Skeletal muscle tissue (tissue), 3 donors: ENCODE measurements at regions not wholly inside any gene's neighbourhood (a gene's known extent, or its start where the extent isn't known, plus 50 kb on each side); places are given as distances from the start of the nearest gene placed in this dataset.

ENCODE experiments used
- H3K27ac ChIP-seq: one replicate; pipeline ENCODE4 v1.7.0; 2013; ENCODE audit warnings: mild to moderate bottlenecking, low read depth, low read length, inconsistent platforms
- H3K27me3 ChIP-seq, 3 donors: one replicate each; pipeline ENCODE4 v1.7.0; 2013; ENCODE audit warnings: low read length in 3 of 3; ENCODE audit not compliant: control insufficient read depth in 3 of 3, insufficient read depth in 3 of 3
- H3K36me3 ChIP-seq, 3 donors: one replicate each; pipeline ENCODE4 v1.7.0; 2013; ENCODE audit warnings: low read length in 3 of 3; ENCODE audit not compliant: control insufficient read depth in 3 of 3, insufficient read depth in 3 of 3
- H3K4me1 ChIP-seq, 3 donors: one replicate each; pipeline ENCODE4 v1.7.0; 2013; ENCODE audit warnings: low read length in 3 of 3, mild to moderate bottlenecking in 3 of 3; ENCODE audit not compliant: control insufficient read depth in 3 of 3, insufficient read depth in 3 of 3
- H3K4me3 ChIP-seq, 3 donors: one replicate each; pipeline ENCODE4 v1.7.0; 2013; ENCODE audit warnings: low read length in 3 of 3
- H3K9ac ChIP-seq, 3 donors: one replicate each; pipeline ENCODE4 v1.7.0; 2013; ENCODE audit warnings: low read length in 3 of 3, mild to moderate bottlenecking in 3 of 3, moderate library complexity in 2 of 3, low read depth in 1 of 3
- H3K9me3 ChIP-seq, 3 donors: one replicate each; pipeline ENCODE4 v1.7.0; 2013; ENCODE audit warnings: low read length in 3 of 3; ENCODE audit not compliant: control insufficient read depth in 3 of 3
- donor health status: Osteomylitis.

- H3K9me3 ChIP-seq: peaks cover 0 to 2% (median 0%) of the 10 kb centered on the region in 3 donors
- H3K27me3 ChIP-seq: peaks cover 0 to 7% (median 0%) of the 10 kb centered on the region in 3 donors
- no peaks in the 10 kb centered on the region for H3K4me1 ChIP-seq
- H3K36me3 ChIP-seq: no peaks in the 10 kb centered on the region
- H3K9ac ChIP-seq: no peak overlapping the region
- no peak overlapping the region for H3K4me3 ChIP-seq
- H3K27ac ChIP-seq: no peak overlapping the region
Observed at GRCh38 chr5:158273035-158273434, 414.1 kb upstream of the CLINT1 start.

DNA sequence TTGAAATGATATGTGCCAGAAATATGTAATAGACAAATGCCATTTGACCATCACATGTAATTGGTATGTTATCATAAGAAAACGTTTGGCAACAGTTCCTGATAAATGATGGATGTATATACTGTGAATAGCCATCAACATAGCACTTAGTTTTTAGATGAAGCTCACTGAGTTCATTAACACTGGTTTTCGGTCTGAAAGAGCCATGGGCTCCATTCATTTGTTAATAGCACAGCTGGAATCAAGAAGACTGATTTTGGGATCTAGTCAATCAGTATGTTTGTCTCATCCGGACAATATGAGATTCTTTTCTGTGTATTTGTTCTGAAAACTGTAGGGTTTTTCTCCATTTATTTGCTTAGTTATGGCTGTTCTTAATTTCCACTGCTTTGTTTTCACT lies 413.5 kb upstream of the CLINT1 start:
- Histone ChIP-seq H3K27ac (no peak overlapping the region), H3K4me1 (no peaks in the 10 kb centered on the region), H3K9me3 (peaks cover 0 to 2% (median 0%) of the 10 kb centered on the region in 3 donors), H3K4me3 (no peak overlapping the region), H3K36me3 (no peaks in the 10 kb centered on the region), H3K27me3 (peaks cover 0 to 7% (median 0%) of the 10 kb centered on the region in 3 donors), H3K9ac (no peak overlapping the region)

- Histone ChIP-seq H3K4me3 (no peak overlapping the region), H3K9ac (no peak overlapping the region), H3K4me1 (no peaks in the 10 kb centered on the region), H3K36me3 (no peaks in the 10 kb centered on the region), H3K27me3 (peaks cover 0 to 7% (median 0%) of the 10 kb centered on the region in 3 donors), H3K27ac (no peak overlapping the region), H3K9me3 (peaks cover 0 to 2% (median 0%) of the 10 kb centered on the region in 3 donors)
Observed at GRCh38 chr5:158270996-158271554, 412.1 kb upstream of the CLINT1 start.

DNA sequence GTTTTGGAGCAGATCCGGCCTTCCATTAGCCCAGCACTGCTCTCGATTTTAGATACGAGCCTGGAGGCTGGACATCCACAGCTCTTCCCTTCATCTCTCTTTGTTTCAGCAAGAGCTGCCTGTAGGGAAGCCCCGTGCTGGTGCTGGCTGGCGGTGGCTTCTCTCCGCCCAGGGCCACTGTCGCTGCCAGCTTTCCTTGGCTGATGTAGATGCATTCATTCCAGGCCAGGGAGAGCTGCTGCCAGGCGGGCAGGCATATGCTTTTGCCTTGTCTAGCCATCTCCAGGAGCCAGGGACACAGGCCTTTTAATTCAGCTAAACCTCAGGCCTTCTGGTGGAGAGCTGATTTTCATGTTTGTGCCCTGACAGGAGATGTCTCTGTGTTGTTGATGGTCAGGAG lies 409.3 kb upstream of the CLINT1 start:
- H3K4me3 ChIP-seq: no peak overlapping the region
- peaks cover 0 to 2% (median 0%) of the 10 kb centered on the region in 3 donors for H3K9me3 ChIP-seq
- no peak overlapping the region for H3K27ac ChIP-seq
- H3K4me1 ChIP-seq: no peaks in the 10 kb centered on the region
- no peak overlapping the region for H3K9ac ChIP-seq
- H3K27me3 ChIP-seq: no peaks in the 10 kb centered on the region
- no peaks in the 10 kb centered on the region for H3K36me3 ChIP-seq

- Histone ChIP-seq H3K9me3 (peaks cover 0 to 2% (median 0%) of the 10 kb centered on the region in 3 donors), H3K36me3 (no peaks in the 10 kb centered on the region), H3K4me1 (no peaks in the 10 kb centered on the region), H3K9ac (no peak overlapping the region), H3K27ac (no peak overlapping the region), H3K27me3 (no peaks in the 10 kb centered on the region), H3K4me3 (no peak overlapping the region)
Observed at GRCh38 chr5:158267228-158267627, 408.3 kb upstream of the CLINT1 start.

GRCh38 chr5:158265931-158266700 lies 407.2 kb upstream of the CLINT1 start:
- no peaks in the 10 kb centered on the region for H3K4me1 ChIP-seq
- no peaks in the 10 kb centered on the region for H3K27me3 ChIP-seq
- H3K9me3 ChIP-seq: peaks cover 0 to 2% (median 0%) of the 10 kb centered on the region in 3 donors
- H3K27ac ChIP-seq: no peak overlapping the region
- no peaks in the 10 kb centered on the region for H3K36me3 ChIP-seq
- H3K4me3 ChIP-seq: no peak overlapping the region
- H3K9ac ChIP-seq: no peak overlapping the region

DNA sequence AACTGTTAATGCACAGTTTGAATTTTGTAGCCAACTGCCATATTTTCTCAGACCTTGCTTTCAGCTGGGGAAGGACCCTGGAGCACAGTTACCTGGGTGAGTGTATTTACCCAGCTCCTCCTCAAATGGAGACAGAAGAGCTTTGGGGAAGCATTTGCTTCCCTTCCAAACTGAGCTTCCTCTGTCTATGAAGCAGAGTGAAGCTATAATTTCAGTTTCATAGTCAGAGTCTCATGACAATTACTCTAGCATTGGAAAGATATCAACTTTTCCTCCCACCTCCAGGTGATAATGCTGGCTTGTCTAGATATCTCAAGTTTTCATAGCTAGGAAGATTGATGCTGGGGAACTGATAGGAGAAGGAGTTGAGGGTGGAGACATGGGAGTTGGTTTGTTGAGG lies 406.4 kb upstream of the CLINT1 start:
- H3K4me1 ChIP-seq: no peaks in the 10 kb centered on the region
- peaks cover 0 to 2% (median 0%) of the 10 kb centered on the region in 3 donors for H3K9me3 ChIP-seq
- H3K4me3 ChIP-seq: no peak overlapping the region
- no peak overlapping the region for H3K27ac ChIP-seq
- H3K27me3 ChIP-seq: no peaks in the 10 kb centered on the region
- no peak overlapping the region for H3K9ac ChIP-seq
- no peaks in the 10 kb centered on the region for H3K36me3 ChIP-seq

- peaks cover 0 to 2% (median 0%) of the 10 kb centered on the region in 3 donors for H3K9me3 ChIP-seq
- H3K9ac ChIP-seq: no peak overlapping the region
- H3K27me3 ChIP-seq: no peaks in the 10 kb centered on the region
- no peak overlapping the region for H3K27ac ChIP-seq
- H3K36me3 ChIP-seq: no peaks in the 10 kb centered on the region
- H3K4me3 ChIP-seq: no peak overlapping the region
- no peaks in the 10 kb centered on the region for H3K4me1 ChIP-seq
Observed at GRCh38 chr5:158264264-158264663, 405.3 kb upstream of the CLINT1 start.

- Histone ChIP-seq H3K27me3 (no peaks in the 10 kb centered on the region), H3K4me1 (no peaks in the 10 kb centered on the region), H3K36me3 (no peaks in the 10 kb centered on the region), H3K4me3 (no peak overlapping the region), H3K9me3 (no peaks in the 10 kb centered on the region), H3K9ac (no peak overlapping the region), H3K27ac (no peak overlapping the region)
Observed at GRCh38 chr5:158261674-158262367, 402.9 kb upstream of the CLINT1 start.

DNA sequence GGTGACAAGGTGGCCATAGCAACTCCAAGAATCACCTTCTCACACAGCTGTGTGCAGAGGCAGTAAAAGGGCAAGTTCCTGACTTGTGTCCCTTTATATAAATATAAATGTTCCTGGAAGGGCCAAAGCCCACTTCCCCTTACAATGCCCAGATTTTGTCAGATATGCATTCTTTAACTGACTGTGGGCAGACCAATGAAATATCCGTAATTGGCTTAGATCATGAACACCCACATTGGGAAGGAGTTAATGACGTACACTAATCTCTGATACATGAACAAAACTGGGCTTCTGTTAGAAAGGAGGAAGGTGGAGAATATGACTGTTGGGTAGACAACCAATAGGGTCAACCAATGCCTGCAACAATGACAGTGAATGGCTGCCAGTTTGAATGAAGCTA lies 397.2 kb upstream of the CLINT1 start:
- Histone ChIP-seq H3K27me3 (no peaks in the 10 kb centered on the region), H3K4me3 (no peak overlapping the region), H3K4me1 (no peaks in the 10 kb centered on the region), H3K9ac (no peak overlapping the region), H3K36me3 (no peaks in the 10 kb centered on the region), H3K27ac (no peak overlapping the region), H3K9me3 (no peaks in the 10 kb centered on the region)
